Endothelial cell of umbilical vein (primary cell): ENCODE measurements at regions not wholly inside any gene's neighbourhood (a gene's known extent, or its start where the extent isn't known, plus 50 kb on each side); places are given as distances from the start of the nearest gene placed in this dataset.

Experiments
- BruUV-seq: library from RNA; stranded (reverse); fragments of 400-500 nt; replicated peaks from 2 replicates; lab custom pipeline; 2021; lab: Mats Ljungman, UMichigan
- CTCF ChIA-PET: fragments of 300-600, 350-600 bp; sonication (Branson Sonifier 250); formaldehyde crosslinking; loops from one replicate; lab custom pipeline; 2021; ENCODE audit warnings: antibody characterized with exemption, inconsistent platforms; lab: Charles Lee
- POLR2A ChIA-PET: fragments of 300-600, 350-600 bp; sonication (Branson Sonifier 250); formaldehyde crosslinking; loops from one replicate; lab custom pipeline; 2021; ENCODE audit warnings: antibody characterized with exemption, inconsistent platforms; lab: Charles Lee
- DNase-seq: peaks from one replicate; pipeline ENCODE4 v3.0.0-alpha.2; 2011; ENCODE audit warnings: low read depth, low spot score
- FAIRE-seq: peaks from 2 replicates; lab custom pipeline; 2011; peaks lifted over from hg19 to GRCh38; lab: Jason Lieb, UNC
- H2AFZ ChIP-seq: 2 replicates; pipeline ENCODE4 v1.6.0; 2012; ENCODE audit warnings: low read depth, low read length, control low read depth, inconsistent platforms
- H3K27ac ChIP-seq: 2 replicates; pipeline ENCODE4 v1.5.1; 2011; ENCODE audit warnings: low read depth, mild to moderate bottlenecking, control low read depth, low read length, moderate library complexity; ENCODE audit not compliant: insufficient read depth
- H3K27me3 ChIP-seq, 2 experiments: 2 replicates each; pipeline versions ENCODE4 v1.6.0 to v1.6.1; 2011; ENCODE audit warnings: low read length in 2 of 2, mixed read lengths in 1 of 2; ENCODE audit not compliant: control insufficient read depth in 2 of 2, insufficient read depth in 2 of 2
- H3K36me3 ChIP-seq, 2 experiments: 2 replicates in 1 of 2; 3 replicates in 1 of 2; pipeline ENCODE4 v1.5.1; 2011; ENCODE audit warnings: low read length in 2 of 2, mild to moderate bottlenecking in 1 of 2, moderate library complexity in 1 of 2; ENCODE audit not compliant: control insufficient read depth in 2 of 2, insufficient read depth in 2 of 2; ENCODE audit errors: extremely low read depth in 1 of 2
- H3K4me1 ChIP-seq: 3 replicates; pipeline ENCODE4 v1.5.1; 2011; ENCODE audit warnings: mild to moderate bottlenecking, low read length; ENCODE audit not compliant: control insufficient read depth, insufficient read depth; ENCODE audit errors: extremely low read depth
- H3K4me2 ChIP-seq: 2 replicates; pipeline ENCODE4 v1.6.1; 2011; ENCODE audit warnings: low read length, control low read depth, mixed read lengths; ENCODE audit not compliant: insufficient read depth
- H3K4me3 ChIP-seq, 3 experiments: fragments of 200-600 bp in 1 of 3; sonication (generic), shearing (Covaris generic) in 1 of 3; replicated peaks in 1 of 3; 2 replicates each; pipeline ENCODE4 v1.5.1; 2011 to 2016; ENCODE audit warnings: control low read depth in 3 of 3, low read length in 3 of 3, mild to moderate bottlenecking in 2 of 3, inconsistent platforms in 1 of 3, low read depth in 1 of 3, moderate library complexity in 1 of 3; ENCODE audit not compliant: insufficient read depth in 1 of 3
- H3K79me2 ChIP-seq: 2 replicates; pipeline ENCODE4 v1.6.0; 2012; ENCODE audit warnings: low read length, inconsistent platforms; ENCODE audit not compliant: control insufficient read depth, insufficient read depth
- H3K9ac ChIP-seq: replicated peaks from 2 replicates; pipeline ENCODE3; 2011; ENCODE audit warnings: low read length, control low read depth; ENCODE audit not compliant: insufficient read depth; ENCODE audit errors: extremely low read depth
- H3K9me1 ChIP-seq: replicated peaks from 3 replicates; pipeline ENCODE4 v1.6.0; 2011; ENCODE audit warnings: mild to moderate bottlenecking, low read length; ENCODE audit not compliant: control insufficient read depth, insufficient read depth; ENCODE audit errors: extremely low read depth
- H3K9me3 ChIP-seq: replicated peaks from 2 replicates; pipeline ENCODE4 v1.5.1; 2012; ENCODE audit warnings: low read length, inconsistent platforms; ENCODE audit not compliant: control insufficient read depth, insufficient read depth
- H4K20me1 ChIP-seq: replicated peaks from 2 replicates; pipeline ENCODE3; 2011; ENCODE audit warnings: mild to moderate bottlenecking, low read length; ENCODE audit not compliant: control insufficient read depth, insufficient read depth; ENCODE audit errors: extremely low read depth
- CTCF ChIP-seq, 2 donors: IDR thresholded peaks; 1 replicate in 1 of 2; 2 replicates in 1 of 2; pipeline ENCODE4 v1.5.1; 2011; ENCODE audit warnings: low read length in 2 of 2, mild to moderate bottlenecking in 2 of 2, moderate library complexity in 2 of 2, control low read depth in 1 of 2, inconsistent platforms in 1 of 2, low read depth in 1 of 2; ENCODE audit not compliant: insufficient read depth in 1 of 2; ENCODE audit errors: extremely low read depth in 1 of 2
- EZH2 ChIP-seq: IDR thresholded peaks from 2 replicates; pipeline ENCODE4 v1.6.1; 2012; ENCODE audit warnings: borderline replicate concordance, low read depth, mild to moderate bottlenecking, moderate library complexity, low read length, inconsistent platforms; ENCODE audit not compliant: severe bottlenecking
- FOS ChIP-seq: IDR thresholded peaks from 2 replicates; pipeline ENCODE4 v1.6.1; 2011; ENCODE audit warnings: mild to moderate bottlenecking, low read length, moderate library complexity, borderline replicate concordance; ENCODE audit not compliant: insufficient read depth
- GATA2 ChIP-seq: IDR thresholded peaks from 2 replicates; pipeline ENCODE4 v1.7.0; 2011; ENCODE audit warnings: low read depth, mild to moderate bottlenecking, moderate library complexity, mixed read lengths, low read length; ENCODE audit not compliant: insufficient read length, insufficient read depth
- JUN ChIP-seq: IDR thresholded peaks from 2 replicates; pipeline ENCODE4 v1.6.1; 2011; ENCODE audit warnings: borderline replicate concordance, low read depth; ENCODE audit not compliant: insufficient read length, insufficient read depth
- MAX ChIP-seq: IDR thresholded peaks from 2 replicates; pipeline ENCODE4 v1.6.1; 2011; ENCODE audit not compliant: insufficient read depth, insufficient read length
- MYC ChIP-seq: IDR thresholded peaks from one replicate; pipeline ENCODE4 v1.6.1; 2011; ENCODE audit warnings: mild to moderate bottlenecking, low read depth, low read length
- POLR2A ChIP-seq: IDR thresholded peaks from 2 replicates; pipeline ENCODE4 v1.6.1; 2012; ENCODE audit warnings: low read depth, mild to moderate bottlenecking, control low read depth, low read length
- POLR2AphosphoS5 ChIP-seq: IDR thresholded peaks from 2 replicates; pipeline ENCODE4 v1.6.1; 2012; ENCODE audit warnings: low read depth, mild to moderate bottlenecking, control low read depth, low read length, moderate library complexity; ENCODE audit not compliant: insufficient read depth
- dilution Hi-C: fragments of 300-500 bp; cut with MboI; formaldehyde crosslinking; loops from one replicate; pipeline ENCODE4 v1.15.0; 2019; ENCODE audit warnings: low sequenced_read_pairs; ENCODE audit not compliant: extremely low pct_ligation_motif_present
- intact Hi-C: fragments of 100-400 bp; cut with micrococcal nuclease; formaldehyde crosslinking; loops from one replicate; pipeline ENCODE4 v1.10.0; 2022

GRCh38 chr9:85163825-85164224 is 494.3 kb downstream of the NTRK2 start:
- no peak for FAIRE-seq
- no peaks in the 10 kb centered on the region for H3K9me1 ChIP-seq
- ChIA-PET POLR2A (no interaction called here), CTCF (interaction anchor here (1.1 kb wide), 1 partner anchor 13 kb away, joined by 3 read pairs; no protein-coding TSS in a partner anchor)
- H3K27ac ChIP-seq: no peak overlapping the region
- no peak overlapping the region for H2AFZ ChIP-seq
- dilution Hi-C loops: no loop called here
- H3K4me2 ChIP-seq: no peak overlapping the region
- intact Hi-C loops: no loop called here
- BruUV-seq: no TSS peak
- H3K4me3 ChIP-seq: no peak overlapping the region
- TF ChIP-seq JUN (no peak), GATA2 (no peak), POLR2AphosphoS5 (no peak), EZH2 (no peak), POLR2A (no peak), MAX (no peak), FOS (no peak), CTCF (IDR thresholded peaks at IDR 0.05; ENCODE audit: extremely low read depth in 1 of 2, insufficient read depth in 1 of 2, low read depth in 1 of 2, low read length in 2 of 2) (no peak), MYC (no peak)
- no peak overlapping the region for H3K9ac ChIP-seq
- no peaks in the 10 kb centered on the region for H3K4me1 ChIP-seq
- no peaks in the 10 kb centered on the region for H3K27me3 ChIP-seq
- no peaks in the 10 kb centered on the region for H3K9me3 ChIP-seq
- H3K79me2 ChIP-seq: no peaks in the 10 kb centered on the region
- no peaks in the 10 kb centered on the region for H3K36me3 ChIP-seq
- DNase-seq: no peak
- H4K20me1 ChIP-seq: no peaks in the 10 kb centered on the region
